NT2/D1 (cell line): ENCODE measurements at regions not wholly inside any gene's neighbourhood (a gene's known extent, or its start where the extent isn't known, plus 50 kb on each side); places are given as distances from the start of the nearest gene placed in this dataset.

ENCODE experiments used
- SUZ12 ChIP-seq: IDR thresholded peaks from 2 replicates; pipeline ENCODE4 v1.6.1; 2011; ENCODE audit not compliant: insufficient read length, insufficient read depth; ENCODE audit errors: extremely low read depth
- YY1 ChIP-seq: IDR thresholded peaks from 2 replicates; pipeline ENCODE4 v1.6.1; 2011; ENCODE audit not compliant: insufficient read length, insufficient read depth

- no peak for TF ChIP-seq YY1
- no peak for TF ChIP-seq SUZ12
These were observed 116.3 kb upstream of the RMP24 start for GRCh38 chr18:35856178-35856577.
